IPS DF 4.7 (cell line): ENCODE measurements at regions not wholly inside any gene's neighbourhood (a gene's known extent, or its start where the extent isn't known, plus 50 kb on each side); places are given as distances from the start of the nearest gene placed in this dataset.
"Not testable (repeated sequence)": the region's sequence is repeated elsewhere in the genome, so short reads cannot be mapped to it uniquely, and the experiment has no call there.

Experiments
- DNase-seq: peaks from one replicate; pipeline ENCODE4 v3.0.0-alpha.2; 2013; ENCODE audit warnings: low spot score; ENCODE audit errors: extremely low read depth

DNA sequence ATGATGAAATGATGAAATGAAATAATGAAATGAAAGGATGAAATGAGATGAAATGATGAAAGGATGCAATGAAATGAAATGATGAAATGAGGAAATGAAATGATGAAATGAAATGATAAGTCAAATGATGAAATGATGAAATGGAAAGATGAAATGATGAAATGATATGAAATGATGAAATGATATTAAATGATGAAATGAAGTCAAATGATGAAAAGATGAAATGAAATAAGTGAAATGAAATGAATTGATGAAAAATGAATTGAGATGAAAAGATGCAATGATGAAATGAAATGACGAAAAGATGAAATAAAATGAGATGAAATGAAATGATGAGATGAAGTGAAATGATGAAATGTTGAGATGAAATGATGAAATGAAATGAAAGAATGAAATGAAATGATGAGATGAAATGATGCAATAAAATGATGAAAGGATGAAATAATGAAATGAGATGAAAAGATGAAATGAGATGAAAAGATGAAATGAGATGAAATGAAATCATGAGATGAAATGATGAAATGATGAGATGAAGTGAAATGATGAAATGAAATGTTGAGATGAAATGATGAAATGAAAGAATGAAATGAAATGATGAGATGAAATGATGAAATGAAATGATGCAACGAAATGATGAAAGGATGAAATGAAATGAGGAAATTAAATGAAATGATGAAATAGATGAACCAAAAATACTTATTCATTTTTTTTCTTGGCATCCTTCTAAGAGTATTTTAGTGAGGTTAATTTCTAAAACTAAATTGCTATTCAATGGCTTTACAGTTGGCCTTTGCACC, 139.8 kb upstream of the ERV3-1 start:
- DNase-seq = not testable (repeated sequence)

DNA sequence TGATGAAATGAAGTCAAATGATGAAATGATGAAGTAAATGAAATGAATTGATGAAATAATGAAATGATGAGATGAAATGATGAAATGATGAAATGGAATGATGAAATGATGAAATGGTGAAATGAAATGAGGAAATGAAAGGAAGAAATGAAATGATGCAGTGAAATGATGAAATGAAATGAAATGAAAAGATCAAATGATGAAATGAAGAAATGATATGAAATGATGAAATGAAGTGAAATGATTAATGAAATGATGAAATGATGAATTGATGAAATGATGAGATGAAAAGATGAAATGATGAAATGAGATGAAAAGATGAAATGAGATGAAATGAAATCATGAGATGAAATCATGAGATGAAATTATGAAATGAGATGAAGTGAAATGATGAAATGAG, 139.2 kb upstream of the ERV3-1 start:
- DNase-seq = not testable (repeated sequence)

DNA sequence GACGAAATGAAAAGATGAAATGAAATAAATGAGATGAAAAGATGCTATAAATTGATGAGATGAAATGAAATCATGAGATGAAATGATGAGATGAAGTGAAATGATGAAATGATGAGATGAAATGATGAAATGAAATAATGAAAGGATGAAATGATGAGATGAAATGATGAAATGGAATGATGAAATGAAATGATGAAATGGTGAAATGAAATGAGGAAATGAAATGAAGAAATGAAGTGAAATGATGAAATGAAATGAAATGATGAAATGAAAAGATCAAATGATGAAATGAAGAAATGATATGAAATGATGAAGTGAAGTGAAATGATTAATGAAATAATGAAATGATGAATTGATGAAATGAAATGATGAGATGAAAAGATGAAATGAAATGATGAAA, 138.5 kb upstream of the ERV3-1 start:
- DNase-seq = not testable (repeated sequence)

DNA sequence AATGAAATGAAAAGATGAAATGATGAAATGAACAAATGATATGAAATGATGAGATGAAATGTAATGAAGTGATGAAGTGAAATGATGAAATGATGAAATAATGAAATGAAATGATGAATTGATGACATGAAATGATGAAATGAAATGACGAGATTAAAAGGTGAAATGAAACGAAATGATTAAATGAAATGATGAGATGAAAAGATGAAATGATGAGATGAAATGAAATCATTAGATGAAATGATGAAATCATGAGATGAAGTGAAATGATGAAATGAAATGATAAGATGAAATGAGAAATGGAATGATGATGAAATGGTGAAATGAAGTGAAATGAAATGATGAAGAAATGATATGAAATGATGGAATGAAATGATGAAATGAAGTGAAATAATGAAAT, 138.1 kb upstream of the ERV3-1 start:
- DNase-seq = not testable (repeated sequence)

DNA sequence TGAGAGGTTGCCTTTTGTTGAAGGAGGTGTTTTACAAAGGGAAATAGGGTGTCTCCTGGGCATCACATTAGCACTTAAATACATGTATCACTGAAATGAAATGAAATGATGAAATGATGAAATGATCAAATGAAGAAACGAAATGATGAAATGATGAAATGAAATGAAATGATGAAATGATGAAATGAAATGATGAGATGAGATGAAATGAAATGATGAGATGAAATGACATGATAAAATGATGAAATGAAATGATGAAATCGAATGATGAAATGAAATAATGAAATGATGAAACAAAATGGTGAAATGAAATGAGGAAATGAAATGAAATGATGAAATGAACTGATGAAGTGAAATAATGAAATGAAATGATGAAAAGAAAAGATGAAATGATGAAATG, 137.6 kb upstream of the ERV3-1 start:
- not testable (repeated sequence) for DNase-seq

DNA sequence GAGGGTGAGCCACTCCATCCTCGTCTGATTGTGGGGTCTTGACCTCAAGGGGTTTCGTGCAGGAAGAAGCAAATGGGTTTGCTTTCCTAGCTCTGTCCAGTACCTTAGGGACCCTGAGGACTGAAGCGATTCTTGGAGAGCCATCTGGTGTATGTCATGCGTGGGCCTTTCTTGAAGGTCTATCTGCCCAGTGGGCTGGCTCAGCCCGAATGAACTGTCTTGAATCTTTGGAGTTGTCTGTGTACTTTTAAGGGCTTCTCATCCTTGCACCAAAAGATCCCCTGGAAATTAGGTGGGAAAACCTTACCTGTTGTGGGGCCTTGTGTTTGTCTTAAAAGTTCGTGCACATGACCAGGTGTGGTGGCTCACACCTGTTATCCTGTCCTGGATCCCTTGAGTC, 135.4 kb upstream of the ERV3-1 start:
- not testable (repeated sequence) for DNase-seq

DNA sequence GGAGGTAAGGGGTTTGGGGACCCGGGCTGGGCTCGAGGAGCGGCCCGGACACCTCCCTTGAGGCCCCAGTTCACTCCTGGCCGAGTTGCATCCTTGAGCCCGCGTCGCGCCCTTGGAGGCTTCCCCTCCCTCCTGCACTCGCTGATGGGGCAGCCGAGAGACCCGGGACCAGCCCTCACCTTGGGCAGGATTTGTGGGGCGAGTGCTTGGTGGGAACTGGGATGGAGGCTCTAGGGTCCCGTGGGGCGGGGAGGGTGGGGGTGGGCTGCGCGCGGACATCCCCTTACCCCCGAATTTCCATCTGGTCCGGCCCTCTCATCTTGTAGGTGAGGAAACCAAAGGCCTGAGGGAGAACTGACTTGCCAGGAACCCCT, 134.9 kb upstream of the ERV3-1 start:
- not testable (repeated sequence) for DNase-seq

DNA sequence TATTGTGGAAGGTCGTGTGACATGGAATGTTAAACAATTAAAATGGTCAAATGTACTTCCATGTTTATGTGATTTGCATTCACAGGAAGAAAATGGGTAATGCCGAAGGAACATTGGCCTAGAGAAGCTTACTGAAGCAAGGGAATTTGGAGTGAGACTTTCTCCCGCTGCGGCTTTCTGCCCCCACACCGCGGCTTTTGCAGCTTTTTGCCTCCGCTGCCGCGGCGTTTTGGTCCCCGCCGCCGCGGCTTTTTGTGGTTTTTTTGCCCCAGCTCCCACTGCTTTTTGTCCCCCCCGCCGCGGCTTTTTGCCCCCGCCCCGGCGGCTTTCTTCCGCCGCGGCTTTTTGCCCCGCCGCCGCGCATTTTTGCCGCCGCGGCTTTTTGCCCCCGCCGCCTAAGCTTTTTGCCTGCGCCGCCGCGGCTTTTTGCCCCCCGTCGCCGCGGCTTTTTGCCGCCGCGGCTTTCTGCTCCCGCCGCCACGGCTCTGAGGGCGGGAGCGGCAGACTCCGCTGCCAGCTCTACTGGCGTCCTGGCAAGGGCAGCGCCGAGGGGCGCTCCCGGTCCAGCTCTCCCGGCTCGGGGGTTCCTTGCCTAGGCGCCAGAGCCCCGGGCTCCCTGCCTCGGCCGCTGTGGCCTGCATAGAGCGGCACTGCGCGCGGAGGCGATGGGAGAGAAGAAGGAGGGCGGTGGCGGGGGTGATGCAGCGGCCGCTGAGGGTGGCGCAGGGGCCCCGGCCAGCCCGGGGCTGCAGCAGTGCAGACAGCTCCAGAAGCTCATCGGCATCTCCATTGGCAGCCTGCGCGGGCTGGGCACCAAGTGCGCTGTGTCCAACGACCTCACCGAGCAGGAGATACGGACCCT, 134.3 kb upstream of the ERV3-1 start:
- not testable (repeated sequence) for DNase-seq

DNA sequence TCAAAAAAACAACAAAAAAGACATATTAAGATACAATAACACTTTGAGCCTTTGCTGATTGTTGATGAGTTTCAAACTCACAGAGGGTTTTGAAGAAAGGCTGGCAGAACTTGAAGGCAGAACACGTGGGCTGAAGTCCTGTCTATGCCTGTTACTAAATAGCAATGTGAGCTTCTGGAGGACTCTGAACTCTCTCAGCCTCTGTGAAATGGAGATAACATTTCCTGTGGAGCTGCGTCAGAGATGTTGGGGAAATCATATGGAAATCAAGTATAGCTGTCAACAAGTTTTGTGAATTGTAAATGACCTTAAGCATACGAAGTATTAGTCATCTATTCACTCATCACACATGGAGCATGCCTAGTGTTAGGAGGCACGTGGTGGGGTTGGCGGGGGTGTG, 130.4 kb upstream of the ERV3-1 start:
- DNase-seq = not testable (repeated sequence)

DNA sequence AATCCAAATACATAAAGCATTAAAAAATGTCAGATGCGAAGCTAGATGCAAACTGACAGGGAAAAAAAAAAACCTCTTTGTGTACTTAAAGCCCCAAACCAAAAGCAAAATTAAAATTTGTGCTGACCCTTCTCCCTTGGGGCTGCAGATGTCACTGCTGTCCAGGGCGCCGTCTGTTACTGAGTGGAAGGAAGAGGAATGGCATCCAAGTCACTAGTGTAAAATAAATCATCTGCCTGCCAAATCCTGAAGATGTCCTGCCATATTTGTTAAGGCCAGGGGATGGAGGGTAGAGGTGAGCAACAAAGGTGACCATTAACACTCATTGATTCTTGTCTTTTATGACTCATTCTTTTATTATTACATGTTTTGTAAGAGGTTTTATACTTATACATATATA, 126.6 kb upstream of the ERV3-1 start:
- DNase-seq = not testable (repeated sequence)

DNA sequence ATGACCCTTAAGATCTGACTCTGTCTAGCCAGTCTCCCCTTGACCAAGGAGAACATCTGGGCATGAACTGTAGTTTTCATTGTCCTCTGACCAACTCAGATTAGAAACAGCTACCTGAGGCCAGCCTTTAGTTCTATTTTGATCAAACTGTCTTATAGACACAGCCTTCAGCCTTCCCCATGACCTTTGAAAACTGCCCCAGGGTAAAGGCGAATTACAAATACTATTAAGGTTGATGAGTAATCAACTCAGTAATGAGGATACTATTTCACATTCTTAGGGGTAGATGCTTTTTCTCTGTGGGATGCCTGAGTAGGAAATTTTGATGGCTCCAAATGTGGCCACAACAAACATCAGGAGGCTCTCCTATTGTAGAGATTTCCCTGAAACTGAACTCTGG, 125.8 kb upstream of the ERV3-1 start:
- DNase-seq = not testable (repeated sequence)

DNA sequence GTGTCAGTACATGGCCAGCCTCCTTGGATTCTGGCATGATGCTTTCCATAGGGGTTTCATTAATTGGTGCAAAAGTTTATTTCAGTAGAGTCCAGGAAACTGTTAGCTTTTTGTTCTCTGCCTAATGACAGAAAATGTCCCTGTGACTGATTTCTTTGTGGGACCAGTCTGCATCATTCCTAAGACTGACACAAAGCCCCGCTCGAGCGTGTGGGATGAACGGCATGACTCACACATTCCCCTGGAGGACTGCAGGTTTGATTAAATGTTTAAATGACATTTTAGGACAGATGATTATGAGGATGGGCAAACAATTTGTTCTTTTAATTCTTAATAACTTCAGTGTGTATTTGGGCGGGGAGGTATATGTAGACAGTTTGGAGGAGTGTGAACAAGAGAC, 120.9 kb upstream of the ERV3-1 start:
- not testable (repeated sequence) for DNase-seq

DNA sequence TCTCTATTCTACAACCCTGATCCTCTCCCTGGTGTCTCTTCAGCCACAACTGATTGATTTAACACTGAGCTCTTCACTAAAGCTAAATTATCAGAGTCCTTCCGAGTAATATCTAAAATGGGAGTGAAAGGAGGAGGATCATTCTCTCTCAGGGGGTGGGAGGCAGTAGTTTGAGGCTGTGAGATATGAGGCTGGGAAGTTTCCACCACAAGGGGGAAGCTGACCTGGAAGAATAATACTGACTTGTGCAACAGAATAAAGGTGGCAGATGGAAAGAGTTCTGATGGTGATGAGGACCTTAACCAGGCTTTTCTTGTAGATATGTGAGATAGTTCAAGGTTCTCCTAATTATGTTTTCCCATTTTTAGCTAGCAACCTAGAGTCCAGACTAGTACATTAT, 118.1 kb upstream of the ERV3-1 start:
- not testable (repeated sequence) for DNase-seq

DNA sequence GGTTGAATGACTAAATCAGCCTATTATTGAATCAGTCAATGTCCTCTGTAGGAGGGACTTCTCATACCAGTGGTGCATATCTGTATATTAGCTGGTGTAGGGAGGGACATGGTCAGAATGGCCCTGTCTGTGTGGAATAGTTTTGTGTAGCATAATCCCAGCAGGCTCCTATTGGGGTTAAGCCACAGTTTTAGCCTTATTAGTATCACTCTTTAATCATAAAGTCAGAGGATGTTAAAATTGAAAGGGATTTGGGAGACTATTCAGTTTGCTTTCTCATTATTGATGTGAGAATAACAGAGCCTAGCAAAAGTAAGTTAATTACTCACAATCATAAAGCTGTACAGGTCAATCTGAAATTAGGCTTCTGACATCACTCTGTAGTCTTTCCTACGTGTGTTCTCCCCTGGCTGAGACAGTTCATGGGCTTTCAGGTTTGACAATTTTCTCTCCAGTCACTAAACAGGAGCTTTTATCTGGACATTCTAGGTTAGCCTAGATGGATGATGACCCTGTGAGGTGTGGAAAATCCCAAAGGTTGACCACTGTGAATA, 99.2 kb upstream of the ERV3-1 start:
- not testable (repeated sequence) for DNase-seq

DNA sequence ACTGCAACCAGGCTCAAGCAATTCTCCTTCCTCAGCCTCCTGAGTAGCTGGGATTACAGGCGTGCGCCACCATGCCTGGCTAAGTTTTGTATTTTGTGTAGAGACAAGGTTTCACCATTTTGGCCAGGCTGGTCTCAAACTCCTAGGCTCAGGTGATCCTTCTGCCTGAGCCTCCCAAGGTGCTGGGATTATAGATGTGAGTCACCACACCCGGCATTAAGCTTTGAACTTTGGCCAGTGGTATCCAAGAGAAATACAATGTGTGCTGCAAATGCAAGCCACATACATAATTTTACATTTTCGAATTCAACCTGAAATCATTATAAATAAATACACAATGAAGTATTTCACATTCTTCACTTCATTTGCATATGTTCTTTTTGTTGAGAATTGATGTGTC, 94.0 kb upstream of the ERV3-1 start:
- not testable (repeated sequence) for DNase-seq

DNA sequence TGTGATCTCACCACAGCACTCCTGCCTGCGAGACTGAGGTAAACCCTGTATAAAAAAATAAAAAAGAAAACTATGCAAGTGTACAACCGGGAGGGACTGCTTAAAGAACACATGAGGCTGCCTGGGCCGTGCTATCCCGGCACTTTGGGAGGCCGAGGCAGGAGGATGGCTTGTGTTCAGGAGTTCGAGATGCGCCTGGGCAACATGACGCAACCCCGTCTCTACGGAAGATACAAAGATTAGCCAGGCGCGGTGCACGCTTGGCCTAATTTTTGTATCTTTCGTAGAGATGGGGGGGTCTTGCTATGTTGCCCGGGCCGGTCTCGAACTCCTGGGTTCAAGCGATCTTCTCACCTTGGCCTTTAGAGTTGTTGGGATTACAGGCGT, 75.2 kb upstream of the ERV3-1 start:
- not testable (repeated sequence) for DNase-seq

DNA sequence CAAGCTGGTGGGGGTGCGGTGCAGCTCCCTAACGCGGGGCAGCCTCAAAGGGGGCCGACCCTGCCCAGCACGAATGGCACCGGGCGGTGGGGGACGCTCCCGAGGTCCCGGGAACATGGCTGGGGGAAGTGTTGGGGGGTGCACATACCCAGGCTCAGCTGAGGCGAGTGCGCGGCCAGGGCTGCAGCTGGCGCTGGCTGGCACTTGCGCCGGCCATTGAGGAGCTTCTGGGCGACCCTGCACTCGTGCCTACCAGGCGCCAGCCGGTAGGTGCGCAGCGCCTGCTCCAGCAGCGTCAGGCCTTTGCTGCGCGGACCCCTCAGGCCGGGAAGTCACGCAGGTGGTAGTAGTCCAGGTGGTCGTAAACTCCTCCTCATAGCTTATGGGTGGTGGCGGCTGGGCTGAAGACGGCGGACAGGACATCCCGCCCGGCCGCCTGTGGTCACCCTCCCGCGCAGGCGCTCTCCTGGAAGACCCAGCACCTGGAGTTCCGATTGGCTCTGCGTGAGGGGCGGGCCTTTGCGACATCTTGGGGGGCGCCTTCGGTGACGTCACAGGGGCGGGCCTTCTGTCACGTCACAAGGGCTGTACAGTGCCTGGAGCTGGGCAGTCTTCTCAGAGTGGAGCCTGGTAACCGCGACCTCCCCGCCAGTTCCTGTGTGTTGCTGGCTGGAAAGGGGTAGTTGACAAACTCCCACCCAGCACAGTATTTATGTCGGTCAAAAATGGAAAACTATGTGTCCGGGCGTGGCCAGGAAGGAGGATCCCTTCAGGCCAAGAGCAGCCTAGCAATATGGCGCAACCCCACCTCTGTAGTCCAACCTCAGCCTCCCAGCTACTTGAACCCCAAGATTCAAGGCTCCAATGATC, 74.5 kb upstream of the ERV3-1 start:
- not testable (repeated sequence) for DNase-seq

DNA sequence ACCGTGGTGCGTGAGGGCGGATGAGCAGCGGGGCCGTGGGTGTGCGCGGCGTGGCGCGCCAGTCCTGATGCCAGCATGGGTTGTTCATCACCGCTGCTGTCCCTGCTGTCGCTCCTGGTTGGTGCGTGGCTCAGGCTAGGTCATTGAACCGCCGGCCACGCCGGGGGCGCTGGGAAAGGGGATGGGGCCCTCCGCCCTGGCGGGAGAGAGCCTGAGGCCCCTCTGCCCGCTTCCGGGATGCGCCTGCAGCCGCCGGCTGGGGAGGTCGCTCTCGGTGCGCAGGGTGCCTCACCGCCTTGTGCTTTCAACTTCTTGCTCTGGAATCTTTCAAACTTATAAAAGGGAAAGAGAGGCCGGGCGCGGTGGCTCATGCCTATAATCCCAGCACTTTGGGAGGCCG, 68.5 kb upstream of the ERV3-1 start:
- not testable (repeated sequence) for DNase-seq

DNA sequence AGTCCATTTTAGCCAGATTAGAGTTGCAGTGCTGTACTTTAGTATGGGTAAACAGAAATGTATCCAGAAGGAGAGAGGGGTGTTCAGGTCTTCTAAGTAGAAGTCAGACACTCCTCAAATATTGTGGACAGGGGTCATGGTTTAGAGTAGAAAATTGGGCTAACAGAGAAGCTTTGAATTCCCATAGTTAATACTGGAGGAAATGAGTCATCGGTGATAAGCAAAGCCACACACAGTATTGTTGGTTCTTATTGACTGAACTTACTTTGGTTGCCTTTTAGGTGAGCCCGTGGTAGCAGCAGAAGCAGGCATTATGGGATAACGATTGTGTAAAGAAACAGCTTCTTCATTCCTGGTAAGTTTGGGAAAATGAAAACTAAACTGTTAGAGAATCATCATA, 66.7 kb upstream of the ERV3-1 start:
- DNase-seq = not testable (repeated sequence)

DNA sequence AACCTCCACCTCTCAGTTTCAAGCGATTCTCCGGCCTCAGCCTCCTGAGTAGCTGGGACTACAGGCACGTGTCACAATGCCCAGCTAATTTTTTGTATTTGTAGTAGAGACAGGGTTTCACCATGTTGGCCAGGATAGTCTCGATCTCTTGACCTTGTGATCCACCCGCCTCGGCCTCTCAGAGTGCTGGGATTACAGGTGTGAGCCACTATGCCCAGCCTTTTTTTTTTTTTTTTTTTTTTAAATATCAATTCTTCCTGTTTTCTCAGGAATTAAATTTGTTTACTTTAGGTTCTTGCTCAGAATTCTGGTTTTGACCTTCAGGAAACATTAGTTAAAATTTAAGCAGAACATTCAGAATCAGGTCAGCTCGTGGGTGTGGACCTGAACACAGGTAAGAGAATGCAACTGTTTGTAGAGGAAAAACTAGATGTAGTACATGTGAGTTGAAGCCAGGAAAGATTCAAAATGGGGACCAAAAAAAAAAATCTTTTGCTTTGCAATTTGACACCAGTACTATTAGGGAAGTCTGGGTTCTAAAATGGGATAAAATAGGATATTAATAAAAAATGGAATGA, 65.5 kb upstream of the ERV3-1 start:
- not testable (repeated sequence) for DNase-seq

DNA sequence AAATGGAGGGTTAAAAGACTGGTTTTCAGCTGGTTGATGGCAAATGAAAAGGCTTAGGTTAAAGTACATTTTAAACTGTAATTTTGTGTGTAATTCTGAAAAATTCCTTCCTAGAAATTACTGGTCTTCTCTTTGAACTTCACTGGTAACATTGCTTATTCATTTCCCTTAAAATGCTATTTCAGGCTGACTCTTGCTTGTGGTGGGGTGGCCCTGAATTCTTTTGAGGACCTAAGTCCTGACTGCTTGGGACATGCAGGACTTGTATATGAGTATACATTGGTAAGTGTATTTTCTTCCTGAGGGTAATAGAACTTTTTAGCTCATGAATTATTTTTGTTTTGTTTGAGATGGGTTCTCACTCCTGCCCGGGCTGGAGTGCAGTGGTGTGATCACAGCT, 63.0 kb upstream of the ERV3-1 start:
- DNase-seq = not testable (repeated sequence)
